GM23248 (cell line): ENCODE measurements at regions not wholly inside any gene's neighbourhood (a gene's known extent, or its start where the extent isn't known, plus 50 kb on each side); places are given as distances from the start of the nearest gene placed in this dataset.

Source experiments
- EZH2 ChIP-seq: fragments of 200-600 bp; sonication (generic); IDR thresholded peaks from 2 replicates; pipeline ENCODE4 v1.6.1; 2018; ENCODE audit warnings: antibody characterized with exemption, mild to moderate bottlenecking; ENCODE audit not compliant: insufficient read depth, poor library complexity, severe bottlenecking
- EZH2phosphoT487 ChIP-seq: fragments of 200-600 bp; sonication (generic); IDR thresholded peaks from 2 replicates; pipeline ENCODE4 v1.6.1; 2018; ENCODE audit warnings: antibody characterized with exemption, moderate library complexity, mild to moderate bottlenecking, low read depth; ENCODE audit not compliant: insufficient read depth

GRCh38 chr7:33810356-33810755, 95.0 kb upstream of the BMPER start:
- TF ChIP-seq EZH2, result no peak
- TF ChIP-seq EZH2phosphoT487, result no peak
